Neural progenitor cell (in vitro differentiated cells): ENCODE measurements at regions not wholly inside any gene's neighbourhood (a gene's known extent, or its start where the extent isn't known, plus 50 kb on each side); places are given as distances from the start of the nearest gene placed in this dataset.
"Not testable (repeated sequence)": the region's sequence is repeated elsewhere in the genome, so short reads cannot be mapped to it uniquely, and the experiment has no call there.

Experiments used
- DNase-seq: peaks from one replicate; pipeline ENCODE4 v3.0.0-alpha.2; 2016; ENCODE audit warnings: low spot score
- H2AFZ ChIP-seq: fragments of 200-600 bp; sonication (generic); replicated peaks from 2 replicates; pipeline ENCODE4 v1.6.1; 2016; ENCODE audit warnings: antibody characterized with exemption
- H3F3A ChIP-seq: fragments of 200-600 bp; sonication (generic); 2 replicates; pipeline ENCODE4 v1.6.1; 2016; ENCODE audit warnings: antibody characterized with exemption, low read depth
- H3K27ac ChIP-seq: fragments of 200-600 bp; sonication (generic); 2 replicates; pipeline ENCODE4 v1.5.1; 2016; ENCODE audit warnings: mild to moderate bottlenecking
- H3K27me3 ChIP-seq: fragments of 200-600 bp; sonication (generic); 2 replicates; pipeline ENCODE4 v1.6.1; 2016; ENCODE audit warnings: mild to moderate bottlenecking, moderate library complexity
- H3K36me3 ChIP-seq: fragments of 200-600 bp; sonication (generic); 2 replicates; pipeline ENCODE4 v1.5.1; 2016
- H3K4me1 ChIP-seq: fragments of 200-600 bp; sonication (generic); 2 replicates; pipeline ENCODE4 v1.6.1; 2016; ENCODE audit warnings: mixed run types
- H3K4me2 ChIP-seq: fragments of 200-600 bp; sonication (generic); 2 replicates; pipeline ENCODE4 v1.6.1; 2016
- H3K4me3 ChIP-seq: fragments of 200-600 bp; sonication (generic); 2 replicates; pipeline ENCODE4 v1.5.1; 2016
- H3K79me2 ChIP-seq: fragments of 200-600 bp; sonication (generic); 2 replicates; pipeline ENCODE4 v1.6.1; 2016; ENCODE audit warnings: low read depth
- H3K9ac ChIP-seq: fragments of 200-600 bp; sonication (generic); 2 replicates; pipeline ENCODE4 v1.6.1; 2016
- H3K9me3 ChIP-seq: fragments of 200-600 bp; sonication (generic); 2 replicates; pipeline ENCODE4 v1.5.1; 2016; ENCODE audit warnings: low read depth
- H4K20me1 ChIP-seq: fragments of 200-600 bp; sonication (generic); 2 replicates; pipeline ENCODE4 v1.6.1; 2016; ENCODE audit warnings: low read depth
- H3K27ac Mint-ChIP-seq: 3 replicates; pipeline ENCODE4 v1.8.0; 2021; ENCODE audit warnings: mixed read lengths
- H3K27me3 Mint-ChIP-seq: 2 replicates; pipeline ENCODE4 v1.8.0; 2022; ENCODE audit warnings: low read depth, mild to moderate bottlenecking, inconsistent platforms, moderate library complexity, mixed read lengths; ENCODE audit not compliant: insufficient read depth
- H3K36me3 Mint-ChIP-seq: 3 replicates; pipeline ENCODE4 v1.8.0; 2021; ENCODE audit warnings: mixed read lengths
- H3K4me1 Mint-ChIP-seq: 3 replicates; pipeline ENCODE4 v1.8.0; 2021; ENCODE audit warnings: mixed read lengths
- H3K4me3 Mint-ChIP-seq: 3 replicates; pipeline ENCODE4 v1.8.0; 2021; ENCODE audit warnings: mild to moderate bottlenecking, moderate library complexity, mixed read lengths
- H3K9me3 Mint-ChIP-seq: 3 replicates; pipeline ENCODE4 v1.8.0; 2020; ENCODE audit warnings: mixed read lengths
- EZH2 ChIP-seq: fragments of 200-600 bp; sonication (generic); IDR thresholded peaks from 2 replicates; pipeline ENCODE4 v1.6.1; 2017; ENCODE audit warnings: antibody characterized with exemption, mild to moderate bottlenecking, moderate library complexity
- EZH2phosphoT487 ChIP-seq: fragments of 200-600 bp; sonication (generic); IDR thresholded peaks from 2 replicates; pipeline ENCODE4 v1.6.1; 2017; ENCODE audit warnings: antibody characterized with exemption
- TF ChIP-seq, protein P1 (sequence below): fragments of 200-600 bp; sonication (generic); IDR thresholded peaks from 2 replicates; pipeline ENCODE4 v1.5.1; 2017; ENCODE audit warnings: antibody characterized with exemption, mild to moderate bottlenecking

DNA sequence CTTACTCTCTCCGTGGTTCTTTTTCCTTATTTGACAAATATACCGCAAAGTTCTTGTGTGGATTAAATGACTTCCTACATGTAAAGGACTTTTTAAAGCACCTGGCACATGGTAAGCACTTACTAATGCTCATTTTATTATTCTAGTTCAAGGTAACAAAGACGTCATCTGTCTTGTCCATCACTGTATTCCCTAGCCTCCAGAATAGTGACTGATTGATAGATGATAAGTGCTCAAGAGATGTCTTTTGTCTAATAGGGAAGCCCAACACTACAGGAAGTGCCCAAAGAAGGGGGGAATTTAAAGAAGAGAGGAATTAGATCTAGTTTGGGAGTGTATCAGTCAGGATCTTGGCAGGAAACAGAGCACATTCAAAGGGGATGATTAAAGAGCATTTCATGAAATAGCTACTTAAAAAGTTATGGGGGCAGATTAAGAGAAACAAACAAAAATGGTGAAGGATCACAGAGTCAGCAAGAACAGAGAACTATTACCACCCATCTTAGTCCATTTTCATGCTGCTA, 151.9 kb downstream of the GXYLT1 start:
- H3K27ac ChIP-seq, result no peak overlapping the region
- no peak for DNase-seq
- TF ChIP-seq EZH2phosphoT487 (no peak), EZH2 (no peak)
- TF ChIP-seq, protein P1, sequence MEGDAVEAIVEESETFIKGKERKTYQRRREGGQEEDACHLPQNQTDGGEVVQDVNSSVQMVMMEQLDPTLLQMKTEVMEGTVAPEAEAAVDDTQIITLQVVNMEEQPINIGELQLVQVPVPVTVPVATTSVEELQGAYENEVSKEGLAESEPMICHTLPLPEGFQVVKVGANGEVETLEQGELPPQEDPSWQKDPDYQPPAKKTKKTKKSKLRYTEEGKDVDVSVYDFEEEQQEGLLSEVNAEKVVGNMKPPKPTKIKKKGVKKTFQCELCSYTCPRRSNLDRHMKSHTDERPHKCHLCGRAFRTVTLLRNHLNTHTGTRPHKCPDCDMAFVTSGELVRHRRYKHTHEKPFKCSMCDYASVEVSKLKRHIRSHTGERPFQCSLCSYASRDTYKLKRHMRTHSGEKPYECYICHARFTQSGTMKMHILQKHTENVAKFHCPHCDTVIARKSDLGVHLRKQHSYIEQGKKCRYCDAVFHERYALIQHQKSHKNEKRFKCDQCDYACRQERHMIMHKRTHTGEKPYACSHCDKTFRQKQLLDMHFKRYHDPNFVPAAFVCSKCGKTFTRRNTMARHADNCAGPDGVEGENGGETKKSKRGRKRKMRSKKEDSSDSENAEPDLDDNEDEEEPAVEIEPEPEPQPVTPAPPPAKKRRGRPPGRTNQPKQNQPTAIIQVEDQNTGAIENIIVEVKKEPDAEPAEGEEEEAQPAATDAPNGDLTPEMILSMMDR, result no peak
- no peaks in the 10 kb centered on the region for H3K27me3 ChIP-seq
- H3K27me3 Mint-ChIP-seq, result peaks cover 3% of the 10 kb centered on the region
- no peak overlapping the region for H3K9ac ChIP-seq
- H3K27ac Mint-ChIP-seq, result no peak overlapping the region
- H3K4me3 Mint-ChIP-seq, result no peak overlapping the region
- H3K4me1 Mint-ChIP-seq, result peaks cover 5% of the 10 kb centered on the region
- no peak overlapping the region for H3K4me3 ChIP-seq
- no peaks in the 10 kb centered on the region for H3K9me3 ChIP-seq
- H3K79me2 ChIP-seq, result no peaks in the 10 kb centered on the region
- peaks cover 2% of the 10 kb centered on the region for H3K36me3 Mint-ChIP-seq
- no peaks in the 10 kb centered on the region for H3K36me3 ChIP-seq
- no peaks in the 10 kb centered on the region for H3K4me1 ChIP-seq
- H4K20me1 ChIP-seq, result no peaks in the 10 kb centered on the region
- H2AFZ ChIP-seq, result no peak overlapping the region
- H3F3A ChIP-seq, result no peaks in the 10 kb centered on the region
- H3K9me3 Mint-ChIP-seq, result no peaks in the 10 kb centered on the region
- H3K4me2 ChIP-seq, result no peak overlapping the region

GRCh38 chr12:41992022-41992421, 152.7 kb downstream of the GXYLT1 start:
- H3K4me3 Mint-ChIP-seq, result no peak overlapping the region
- no peak overlapping the region for H3K27ac ChIP-seq
- no peak for DNase-seq
- H2AFZ ChIP-seq, result no peak overlapping the region
- H3K36me3 ChIP-seq, result no peaks in the 10 kb centered on the region
- H4K20me1 ChIP-seq, result no peaks in the 10 kb centered on the region
- H3K4me1 ChIP-seq, result no peaks in the 10 kb centered on the region
- H3K4me1 Mint-ChIP-seq, result peaks cover 4% of the 10 kb centered on the region
- no peaks in the 10 kb centered on the region for H3K27me3 ChIP-seq
- H3K27me3 Mint-ChIP-seq, result peaks cover 3% of the 10 kb centered on the region
- no peaks in the 10 kb centered on the region for H3K79me2 ChIP-seq
- H3K9ac ChIP-seq, result no peak overlapping the region
- no peaks in the 10 kb centered on the region for H3F3A ChIP-seq
- H3K27ac Mint-ChIP-seq, result no peak overlapping the region
- no peaks in the 10 kb centered on the region for H3K9me3 ChIP-seq
- peaks cover 2% of the 10 kb centered on the region for H3K36me3 Mint-ChIP-seq
- no peaks in the 10 kb centered on the region for H3K9me3 Mint-ChIP-seq
- no peak for TF ChIP-seq EZH2phosphoT487
- TF ChIP-seq, protein P1, result no peak
- no peak for TF ChIP-seq EZH2
- no peak overlapping the region for H3K4me2 ChIP-seq
- no peak overlapping the region for H3K4me3 ChIP-seq

DNA sequence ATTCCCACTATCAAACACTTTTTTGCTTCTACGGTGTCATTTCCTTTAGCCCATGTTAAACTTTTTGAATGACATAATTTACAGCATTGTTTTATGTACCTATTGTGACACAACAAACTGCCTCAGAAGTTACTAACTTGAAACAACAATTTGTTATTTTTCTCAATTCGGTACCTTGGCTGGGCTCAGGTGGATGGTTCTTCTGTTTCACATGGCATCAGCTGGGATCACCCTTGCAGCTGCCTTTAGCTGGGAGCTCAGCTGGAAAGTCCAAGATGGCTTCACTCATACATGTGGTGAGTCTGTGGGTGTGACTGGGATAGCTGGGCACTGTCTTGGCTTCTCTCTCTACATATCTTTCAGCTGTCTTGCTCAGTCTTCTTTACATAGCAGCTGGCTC, 156.0 kb downstream of the GXYLT1 start:
- TF ChIP-seq EZH2 (no peak), EZH2phosphoT487 (no peak)
- TF ChIP-seq, protein P1, result no peak
- no peaks in the 10 kb centered on the region for H4K20me1 ChIP-seq
- no peaks in the 10 kb centered on the region for H3K4me1 ChIP-seq
- Mint-ChIP-seq H3K36me3 (peaks cover 2% of the 10 kb centered on the region), H3K4me1 (peaks cover 7% of the 10 kb centered on the region), H3K4me3 (no peak overlapping the region), H3K27me3 (no peaks in the 10 kb centered on the region), H3K27ac (no peak overlapping the region), H3K9me3 (peaks cover 3% of the 10 kb centered on the region)
- no peak overlapping the region for H3K4me2 ChIP-seq
- no peak overlapping the region for H3K9ac ChIP-seq
- H3F3A ChIP-seq, result no peaks in the 10 kb centered on the region
- no peak overlapping the region for H2AFZ ChIP-seq
- H3K79me2 ChIP-seq, result no peaks in the 10 kb centered on the region
- no peak overlapping the region for H3K4me3 ChIP-seq
- no peak for DNase-seq
- no peaks in the 10 kb centered on the region for H3K27me3 ChIP-seq
- no peaks in the 10 kb centered on the region for H3K36me3 ChIP-seq
- no peak overlapping the region for H3K27ac ChIP-seq
- H3K9me3 ChIP-seq, result no peaks in the 10 kb centered on the region

- H3K9me3 ChIP-seq, DNase-seq, H3K27me3 Mint-ChIP-seq, H2AFZ ChIP-seq, H3K27ac ChIP-seq, H4K20me1 ChIP-seq, H3K4me2 ChIP-seq, H3K79me2 ChIP-seq, H3K4me3 ChIP-seq, H3K36me3 Mint-ChIP-seq, H3K9me3 Mint-ChIP-seq, H3K4me3 Mint-ChIP-seq, H3K36me3 ChIP-seq, H3K4me1 ChIP-seq, H3K27ac Mint-ChIP-seq, H3F3A ChIP-seq, H3K9ac ChIP-seq, H3K27me3 ChIP-seq: not testable (repeated sequence)
- peaks cover 23% of the 10 kb centered on the region for H3K4me1 Mint-ChIP-seq
Observed at GRCh38 chr12:41986513-41986912, 158.2 kb downstream of the GXYLT1 start.
